H1 (cell line): ENCODE measurements at regions not wholly inside any gene's neighbourhood (a gene's known extent, or its start where the extent isn't known, plus 50 kb on each side); places are given as distances from the start of the nearest gene placed in this dataset.

ENCODE experiments used
- CTCF ChIA-PET: fragments of 300-600 bp; sonication (Branson Sonifier 250); formaldehyde crosslinking; loops from one replicate; lab custom pipeline; 2021; ENCODE audit not compliant: partially characterized antibody; lab: Charles Lee
- POLR2A ChIA-PET: fragments of 300-600 bp; sonication (Branson Sonifier 250); formaldehyde crosslinking; loops from one replicate; lab custom pipeline; 2021; ENCODE audit warnings: inconsistent platforms; ENCODE audit not compliant: partially characterized antibody; lab: Charles Lee
- DNase-seq, 2 experiments: peaks; one replicate each; pipeline versions ENCODE4 v3.0.0 to v3.0.0-alpha.2; 2010 to 2022; ENCODE audit warnings: low spot score in 2 of 2, low read depth in 1 of 2, mixed read lengths in 1 of 2
- FAIRE-seq: peaks from 2 replicates; lab custom pipeline; 2011; peaks lifted over from hg19 to GRCh38; lab: Jason Lieb, UNC
- H2AFZ ChIP-seq: 2 replicates; pipeline ENCODE4 v1.8.1; 2012; ENCODE audit warnings: low read length, inconsistent platforms
- H2AK5ac ChIP-seq: 2 replicates; pipeline ENCODE4 v1.6.1; 2013; ENCODE audit warnings: low read depth, low read length
- H2BK120ac ChIP-seq: replicated peaks from 2 replicates; pipeline ENCODE3; 2013; ENCODE audit warnings: low read depth, low read length, inconsistent platforms
- H2BK12ac ChIP-seq: 2 replicates; pipeline ENCODE4 v1.6.1; 2013; ENCODE audit warnings: low read depth, low read length
- H2BK15ac ChIP-seq: 2 replicates; pipeline ENCODE4 v1.6.1; 2013; ENCODE audit warnings: low read length
- H2BK20ac ChIP-seq: 2 replicates; pipeline ENCODE4 v1.6.1; 2013; ENCODE audit warnings: low read length
- H2BK5ac ChIP-seq: 2 replicates; pipeline ENCODE4 v1.6.1; 2013; ENCODE audit warnings: low read depth, low read length
- H3K14ac ChIP-seq: 2 replicates; pipeline ENCODE4 v1.6.1; 2013; ENCODE audit warnings: inconsistent platforms; ENCODE audit not compliant: insufficient read length
- H3K18ac ChIP-seq: 2 replicates; pipeline ENCODE4 v1.6.1; 2013; ENCODE audit warnings: low read length; ENCODE audit errors: extremely low read depth
- H3K23ac ChIP-seq: 2 replicates; pipeline ENCODE4 v1.6.1; 2013; ENCODE audit warnings: inconsistent platforms; ENCODE audit not compliant: insufficient read length
- H3K23me2 ChIP-seq: 2 replicates; pipeline ENCODE4 v1.6.1; 2013; ENCODE audit warnings: low read depth, low read length
- H3K27ac ChIP-seq: 2 replicates; pipeline ENCODE4 v1.6.1; 2011; ENCODE audit warnings: low read depth, low read length, inconsistent platforms
- H3K27me3 ChIP-seq, 4 experiments: replicated peaks in 1 of 4; 1 replicate in 1 of 4; 2 replicates in 3 of 4; pipeline versions ENCODE4 v1.6.1 to v1.8.1; 2011 to 2013; ENCODE audit warnings: low read length in 3 of 4, mild to moderate bottlenecking in 3 of 4, inconsistent platforms in 2 of 4, mixed read lengths in 2 of 4, moderate library complexity in 1 of 4; ENCODE audit not compliant: control insufficient read depth in 3 of 4, insufficient read depth in 3 of 4; ENCODE audit errors: extremely low read depth in 1 of 4
- H3K36me3 ChIP-seq, 4 experiments: 2 replicates each; pipeline versions ENCODE4 v1.6.1 to v1.8.1; 2011 to 2013; ENCODE audit warnings: mild to moderate bottlenecking in 4 of 4, low read length in 3 of 4, moderate library complexity in 2 of 4, control low read depth in 1 of 4, inconsistent platforms in 1 of 4; ENCODE audit not compliant: insufficient read depth in 4 of 4, control insufficient read depth in 2 of 4
- H3K4ac ChIP-seq: replicated peaks from 2 replicates; pipeline ENCODE3; 2013; ENCODE audit warnings: low read length, low read depth, mixed read lengths, inconsistent platforms; ENCODE audit not compliant: insufficient read length
- H3K4me1 ChIP-seq, 4 experiments: replicated peaks in 1 of 4; 1 replicate in 1 of 4; 2 replicates in 3 of 4; pipeline versions ENCODE4 v1.6.1 to v1.8.1; 2011 to 2013; ENCODE audit warnings: low read length in 3 of 4, inconsistent platforms in 2 of 4, mixed read lengths in 1 of 4; ENCODE audit not compliant: insufficient read depth in 4 of 4, control insufficient read depth in 3 of 4
- H3K4me2 ChIP-seq, 2 experiments: 2 replicates each; pipeline versions ENCODE4 v1.6.1 to v1.8.1; 2011 to 2013; ENCODE audit warnings: low read depth in 2 of 2, low read length in 2 of 2, control low read depth in 1 of 2, inconsistent platforms in 1 of 2, mild to moderate bottlenecking in 1 of 2; ENCODE audit not compliant: insufficient read depth in 1 of 2
- H3K4me3 ChIP-seq, 4 experiments: fragments of 200-600, 300-600 bp in 1 of 4; sonication (generic), shearing (Covaris generic), sonication (Bioruptor Twin) in 1 of 4; 2 replicates each; pipeline versions ENCODE4 v1.5.1 to v1.8.1; 2011 to 2016; ENCODE audit warnings: low read length in 4 of 4, low read depth in 3 of 4, control low read depth in 2 of 4, inconsistent platforms in 2 of 4, mild to moderate bottlenecking in 2 of 4, mixed read lengths in 1 of 4, moderate library complexity in 1 of 4; ENCODE audit not compliant: insufficient read depth in 2 of 4; ENCODE audit errors: extremely low read depth in 1 of 4
- H3K56ac ChIP-seq: replicated peaks from 2 replicates; pipeline ENCODE3; 2013; ENCODE audit warnings: low read depth, mild to moderate bottlenecking, mixed read lengths, low read length, inconsistent platforms; ENCODE audit not compliant: insufficient read length
- H3K79me1 ChIP-seq: 2 replicates; pipeline ENCODE4 v1.6.1; 2013; ENCODE audit warnings: low read depth, low read length, control low read depth
- H3K79me2 ChIP-seq, 2 experiments: 2 replicates each; pipeline versions ENCODE4 v1.6.1 to v1.8.1; 2012 to 2013; ENCODE audit warnings: low read length in 2 of 2, mild to moderate bottlenecking in 2 of 2, inconsistent platforms in 1 of 2; ENCODE audit not compliant: insufficient read depth in 2 of 2, control insufficient read depth in 1 of 2
- H3K9ac ChIP-seq, 4 experiments: replicated peaks in 1 of 4; 1 replicate in 1 of 4; 2 replicates in 3 of 4; pipeline versions ENCODE4 v1.6.1 to v1.8.1; 2011 to 2013; ENCODE audit warnings: low read depth in 3 of 4, low read length in 3 of 4, control low read depth in 2 of 4, mild to moderate bottlenecking in 2 of 4, moderate library complexity in 2 of 4, inconsistent platforms in 1 of 4; ENCODE audit errors: extremely low read depth in 1 of 4
- H3K9me3 ChIP-seq, 2 experiments: 2 replicates each; pipeline versions ENCODE4 v1.6.1 to v1.8.1; 2012 to 2013; ENCODE audit warnings: mild to moderate bottlenecking in 2 of 2, moderate library complexity in 2 of 2, control low read depth in 1 of 2, inconsistent platforms in 1 of 2, low read depth in 1 of 2, low read length in 1 of 2, mixed read lengths in 1 of 2; ENCODE audit not compliant: insufficient read depth in 2 of 2
- H4K20me1 ChIP-seq, 2 experiments: replicated peaks in 1 of 2; 2 replicates each; pipeline versions ENCODE3 to v1.8.1; 2011 to 2013; ENCODE audit warnings: inconsistent platforms in 2 of 2, low read length in 2 of 2, mild to moderate bottlenecking in 1 of 2; ENCODE audit not compliant: insufficient read depth in 2 of 2, control insufficient read depth in 1 of 2
- H4K5ac ChIP-seq: 2 replicates; pipeline ENCODE4 v1.6.1; 2013; ENCODE audit warnings: low read length, low read depth, mixed read lengths, inconsistent platforms; ENCODE audit not compliant: insufficient read length
- H4K8ac ChIP-seq: 2 replicates; pipeline ENCODE4 v1.8.0; 2013; ENCODE audit warnings: mild to moderate bottlenecking, moderate library complexity, low read length, inconsistent platforms; ENCODE audit not compliant: insufficient read depth; ENCODE audit errors: extremely low read depth
- H4K91ac ChIP-seq: replicated peaks from 2 replicates; pipeline ENCODE3; 2013; ENCODE audit warnings: low read length, mixed read lengths, inconsistent platforms; ENCODE audit not compliant: insufficient read length
- ATF2 ChIP-seq: IDR thresholded peaks from 2 replicates; pipeline ENCODE4 v1.6.1; 2012; ENCODE audit warnings: low read length, inconsistent platforms
- CHD1 ChIP-seq: IDR thresholded peaks from 2 replicates; pipeline ENCODE4 v1.6.1; 2012; ENCODE audit warnings: low read depth, low read length, improper control_type of control experiment
- EP300 ChIP-seq, 2 experiments: IDR thresholded peaks; 1 replicate in 1 of 2; 2 replicates in 1 of 2; pipeline ENCODE4 v1.6.1; 2011 to 2012; ENCODE audit warnings: low read depth in 2 of 2, low read length in 2 of 2, mild to moderate bottlenecking in 2 of 2, borderline replicate concordance in 1 of 2, inconsistent platforms in 1 of 2, moderate library complexity in 1 of 2
- FOSL1 ChIP-seq: IDR thresholded peaks from 2 replicates; pipeline ENCODE4 v1.6.1; 2011; ENCODE audit warnings: mild to moderate bottlenecking, low read depth, low read length, moderate library complexity; ENCODE audit not compliant: insufficient read depth
- JUN ChIP-seq: IDR thresholded peaks from 2 replicates; pipeline ENCODE4 v1.6.1; 2011; ENCODE audit warnings: low read depth, mild to moderate bottlenecking, improper control_type of control experiment, low read length
- JUND ChIP-seq: IDR thresholded peaks from 2 replicates; pipeline ENCODE4 v1.6.1; 2011; ENCODE audit warnings: mild to moderate bottlenecking, improper control_type of control experiment, low read length
- RAD21 ChIP-seq, 2 experiments: IDR thresholded peaks in 1 of 2; conservative IDR thresholded peaks in 1 of 2; 2 replicates each; pipeline ENCODE4 v1.6.1; 2011; ENCODE audit warnings: low read depth in 2 of 2, low read length in 2 of 2, improper control_type of control experiment in 1 of 2, inconsistent platforms in 1 of 2, mild to moderate bottlenecking in 1 of 2, moderate library complexity in 1 of 2
- RFX5 ChIP-seq: IDR thresholded peaks from 2 replicates; pipeline ENCODE4 v1.6.1; 2011; ENCODE audit warnings: low read depth, low read length, improper control_type of control experiment, borderline replicate concordance
- SAP30 ChIP-seq: fragments of 300-600 bp; sonication (generic); IDR thresholded peaks from 2 replicates; pipeline ENCODE4 v1.7.1; 2012; ENCODE audit warnings: low read length, moderate library complexity, mild to moderate bottlenecking, inconsistent platforms; ENCODE audit not compliant: insufficient read depth, insufficient replicate concordance
- SIN3A ChIP-seq, 2 experiments: IDR thresholded peaks in 1 of 2; conservative IDR thresholded peaks in 1 of 2; 2 replicates each; pipeline ENCODE4 v1.6.1; 2011 to 2012; ENCODE audit warnings: low read length in 2 of 2, improper control_type of control experiment in 1 of 2, low read depth in 1 of 2, mild to moderate bottlenecking in 1 of 2
- TEAD4 ChIP-seq: IDR thresholded peaks from 2 replicates; pipeline ENCODE4 v1.6.1; 2012; ENCODE audit warnings: low read depth, low read length, inconsistent platforms, mixed read lengths
- WGBS, 2 experiments: shearing (Covaris generic) in 1 of 2; methylation state at CpG; one replicate each; pipeline versions ENCODE4 v1.1.6 to v1.1.7; 2013 to 2015; ENCODE audit warnings: low lambda C conversion rate in 2 of 2, mixed read lengths in 2 of 2, inconsistent platforms in 1 of 2, low coverage in 1 of 2, missing lambda C conversion rate in 1 of 2; ENCODE audit not compliant: insufficient replicate concordance in 2 of 2, insufficient coverage in 1 of 2, insufficient read length in 1 of 2; ENCODE audit errors: extremely low coverage in 1 of 2, missing lambda C conversion rate in 1 of 2; 5-methylcytosine and 5-hydroxymethylcytosine counted together

GRCh38 chr11:130789056-130789640, 127.1 kb downstream of the SNX19 start:
- Histone ChIP-seq H3K23me2 (no peaks in the 10 kb centered on the region), H3K4ac (no peak overlapping the region), H2AFZ (no peak overlapping the region), H2BK120ac (no peak overlapping the region), H3K18ac (no peak overlapping the region), H2BK5ac (no peak overlapping the region), H3K79me2 (no peaks in the 10 kb centered on the region), H3K27ac (no peak overlapping the region), H4K5ac (no peak overlapping the region), H2BK12ac (peak overlapping the region; percentile 23; the same call in 1 of the 2 replicates), H3K9me3 (no peaks in the 10 kb centered on the region), H4K91ac (no peak overlapping the region), H3K9ac (no peak overlapping the region), H3K4me2 (no peak overlapping the region), H2BK20ac (no peak overlapping the region), H3K4me1 (peaks cover 0 to 3% (median 0%) of the 10 kb centered on the region in 4 experiments; a peak in 2 of 7 replicates), H3K56ac (no peak overlapping the region), H2BK15ac (no peak overlapping the region), H3K79me1 (no peaks in the 10 kb centered on the region), H4K8ac (no peak overlapping the region), H3K23ac (no peak overlapping the region), H3K14ac (no peak overlapping the region), H2AK5ac (peak overlapping the region; percentile 77; the same call in 1 of the 2 replicates), H4K20me1 (no peaks in the 10 kb centered on the region), H3K4me3 (no peak overlapping the region), H3K36me3 (no peaks in the 10 kb centered on the region), H3K27me3 (no peaks in the 10 kb centered on the region)
- CTCF ChIA-PET: no interaction called here
- POLR2A ChIA-PET: interaction anchor here (0.9 kb wide), 1 partner anchor 88 kb away, joined by 4 read pairs; no protein-coding TSS in a partner anchor
- no peak for DNase-seq
- 89% methylated on average over 3 of the region's 3 CpGs; no CpG with 5 or more reads in 1 of the 2 experiments for WGBS, 2 experiments
- no peak for FAIRE-seq
- no peak for TF ChIP-seq FOSL1
- TF ChIP-seq JUND: no peak
- TF ChIP-seq RAD21 (IDR thresholded peaks at IDR 0.05 in 1 of 2, conservative IDR thresholded peaks at IDR 0.05 in 1 of 2; ENCODE audit: low read depth in 2 of 2, low read length in 2 of 2): no peak
- TF ChIP-seq CHD1: no peak
- no peak for TF ChIP-seq SAP30
- no peak for TF ChIP-seq SIN3A (conservative IDR thresholded peaks at IDR 0.05 in 1 of 2, IDR thresholded peaks at IDR 0.05 in 1 of 2; ENCODE audit: low read depth in 1 of 2, low read length in 2 of 2)
- no peak for TF ChIP-seq JUN
- no peak for TF ChIP-seq EP300 (IDR thresholded peaks at IDR 0.05; ENCODE audit: borderline replicate concordance in 1 of 2, low read depth in 2 of 2, low read length in 2 of 2)
- TF ChIP-seq TEAD4: no peak
- TF ChIP-seq RFX5: no peak
- no peak for TF ChIP-seq ATF2
